ENCODE measurements at regions not wholly inside any gene's neighbourhood (a gene's known extent, or its start where the extent isn't known, plus 50 kb on each side); places are given as distances from the start of the nearest gene placed in this dataset.
"Not testable (repeated sequence)": the region's sequence is repeated elsewhere in the genome, so short reads cannot be mapped to it uniquely, and the experiment has no call there.

DNA sequence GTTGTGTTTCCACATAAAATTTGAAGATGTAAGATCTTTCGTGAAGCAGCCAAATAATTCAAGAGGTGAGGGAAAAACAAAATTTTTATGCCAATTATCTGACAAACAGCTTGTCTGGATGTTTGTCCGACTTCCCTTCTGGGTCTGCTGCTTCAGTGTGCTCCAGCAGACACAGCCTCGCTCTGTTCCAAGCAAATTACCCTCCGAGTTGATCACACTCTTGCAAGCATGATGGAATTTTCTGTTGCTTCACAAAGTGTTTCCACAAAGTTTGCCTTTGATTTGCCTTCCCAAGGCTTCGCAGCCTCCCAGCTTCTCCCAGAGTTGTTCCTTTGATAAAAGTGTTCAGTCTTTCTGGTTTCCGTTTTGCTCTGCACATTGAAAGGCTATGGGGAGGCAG lies 78.4 kb upstream of the SEZ6L start:
- no peak overlapping the region for H3K27ac ChIP-seq (ENCODE audit: low read depth in 1 of 2, low read length in 2 of 2)
- DNase-seq (ENCODE audit: low spot score): no peak
- H3K9me3 ChIP-seq (ENCODE audit: control insufficient read depth in 4 of 4, low read length in 3 of 4): no peaks in the 10 kb centered on the region
- H3K9ac ChIP-seq (ENCODE audit: low read depth in 1 of 2, low read length in 2 of 2): no peak overlapping the region
- no peak overlapping the region for H3K4me3 ChIP-seq (ENCODE audit: low read depth in 1 of 3, low read length in 3 of 3)
- TF ChIP-seq, protein P1, sequence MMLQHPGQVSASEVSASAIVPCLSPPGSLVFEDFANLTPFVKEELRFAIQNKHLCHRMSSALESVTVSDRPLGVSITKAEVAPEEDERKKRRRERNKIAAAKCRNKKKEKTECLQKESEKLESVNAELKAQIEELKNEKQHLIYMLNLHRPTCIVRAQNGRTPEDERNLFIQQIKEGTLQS (IDR thresholded peaks at IDR 0.05): no peak
- TF ChIP-seq GABPA (IDR thresholded peaks at IDR 0.05 in 1 of 2, conservative IDR thresholded peaks at IDR 0.05 in 1 of 2): no peak
- no peak for TF ChIP-seq RXRA (IDR thresholded peaks at IDR 0.05)
- TF ChIP-seq, protein P2, sequence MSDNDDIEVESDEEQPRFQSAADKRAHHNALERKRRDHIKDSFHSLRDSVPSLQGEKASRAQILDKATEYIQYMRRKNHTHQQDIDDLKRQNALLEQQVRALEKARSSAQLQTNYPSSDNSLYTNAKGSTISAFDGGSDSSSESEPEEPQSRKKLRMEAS (IDR thresholded peaks at IDR 0.05): no peak
- TF ChIP-seq HNF4A (conservative IDR thresholded peaks at IDR 0.05): no peak
- TF ChIP-seq EGR1 (IDR thresholded peaks at IDR 0.05; ENCODE audit: low read depth in 2 of 2): no peak
- no peak for TF ChIP-seq FOXA2 (IDR thresholded peaks at IDR 0.05)
- TF ChIP-seq JUND (IDR thresholded peaks at IDR 0.05): no peak
- no peak for TF ChIP-seq HNF4G (IDR thresholded peaks at IDR 0.05)
- TF ChIP-seq YY1 (IDR thresholded peaks at IDR 0.05): no peak
- no peak for TF ChIP-seq TAF1 (conservative IDR thresholded peaks at IDR 0.05)
- TF ChIP-seq SP1 (IDR thresholded peaks at IDR 0.05): no peak
- TF ChIP-seq, protein P3, sequence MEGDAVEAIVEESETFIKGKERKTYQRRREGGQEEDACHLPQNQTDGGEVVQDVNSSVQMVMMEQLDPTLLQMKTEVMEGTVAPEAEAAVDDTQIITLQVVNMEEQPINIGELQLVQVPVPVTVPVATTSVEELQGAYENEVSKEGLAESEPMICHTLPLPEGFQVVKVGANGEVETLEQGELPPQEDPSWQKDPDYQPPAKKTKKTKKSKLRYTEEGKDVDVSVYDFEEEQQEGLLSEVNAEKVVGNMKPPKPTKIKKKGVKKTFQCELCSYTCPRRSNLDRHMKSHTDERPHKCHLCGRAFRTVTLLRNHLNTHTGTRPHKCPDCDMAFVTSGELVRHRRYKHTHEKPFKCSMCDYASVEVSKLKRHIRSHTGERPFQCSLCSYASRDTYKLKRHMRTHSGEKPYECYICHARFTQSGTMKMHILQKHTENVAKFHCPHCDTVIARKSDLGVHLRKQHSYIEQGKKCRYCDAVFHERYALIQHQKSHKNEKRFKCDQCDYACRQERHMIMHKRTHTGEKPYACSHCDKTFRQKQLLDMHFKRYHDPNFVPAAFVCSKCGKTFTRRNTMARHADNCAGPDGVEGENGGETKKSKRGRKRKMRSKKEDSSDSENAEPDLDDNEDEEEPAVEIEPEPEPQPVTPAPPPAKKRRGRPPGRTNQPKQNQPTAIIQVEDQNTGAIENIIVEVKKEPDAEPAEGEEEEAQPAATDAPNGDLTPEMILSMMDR (IDR thresholded peaks at IDR 0.05; ENCODE audit: low read depth, low read length, missing input control): no peak
- TF ChIP-seq NR2F2 (IDR thresholded peaks at IDR 0.05): no peak
- no peaks in the 10 kb centered on the region for H3K36me3 ChIP-seq (ENCODE audit: control insufficient read depth in 4 of 4, insufficient read depth in 3 of 4, low read depth in 1 of 4, low read length in 3 of 4)
- peaks cover 0 to 3% (median 0%) of the 10 kb centered on the region in 4 donors for H3K27me3 ChIP-seq (ENCODE audit: control insufficient read depth in 4 of 4, insufficient read depth in 4 of 4, low read length in 3 of 4)
- H3K4me1 ChIP-seq (ENCODE audit: control insufficient read depth in 4 of 4, insufficient read depth in 4 of 4, low read length in 3 of 4): no peaks in the 10 kb centered on the region
- WGBS: 63% methylated on average over 6 of the region's 6 CpGs

DNA sequence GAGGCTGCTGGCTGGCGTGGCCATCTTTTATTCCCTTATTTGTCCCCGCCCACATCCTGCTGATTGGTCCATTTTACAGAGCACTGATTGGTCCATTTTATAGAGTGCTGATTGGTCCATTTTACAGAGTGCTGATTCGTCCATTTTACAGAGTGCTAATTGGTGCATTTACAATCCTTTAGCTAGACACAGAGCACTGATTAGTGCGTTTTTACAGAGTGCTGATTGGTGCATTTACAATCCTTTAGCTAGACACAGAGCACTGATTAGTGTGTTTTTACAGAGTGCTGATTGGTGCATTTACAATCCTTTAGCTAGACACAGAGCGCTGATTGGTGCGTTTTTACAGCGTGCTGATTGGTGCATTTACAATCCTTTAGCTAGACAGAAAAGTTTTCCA lies 74.8 kb upstream of the SEZ6L start:
- not testable (repeated sequence) for H3K27ac ChIP-seq (ENCODE audit: low read depth in 1 of 2, low read length in 2 of 2); H3K4me1 ChIP-seq (ENCODE audit: control insufficient read depth in 4 of 4, insufficient read depth in 4 of 4, low read length in 3 of 4); H3K4me3 ChIP-seq (ENCODE audit: low read depth in 1 of 3, low read length in 3 of 3); H3K27me3 ChIP-seq (ENCODE audit: control insufficient read depth in 4 of 4, insufficient read depth in 4 of 4, low read length in 3 of 4); DNase-seq (ENCODE audit: low spot score); H3K9ac ChIP-seq (ENCODE audit: low read depth in 1 of 2, low read length in 2 of 2); H3K36me3 ChIP-seq (ENCODE audit: control insufficient read depth in 4 of 4, insufficient read depth in 3 of 4, low read depth in 1 of 4, low read length in 3 of 4); H3K9me3 ChIP-seq (ENCODE audit: control insufficient read depth in 4 of 4, low read length in 3 of 4)
- WGBS: 84% methylated on average over 7 of the region's 7 CpGs

DNA sequence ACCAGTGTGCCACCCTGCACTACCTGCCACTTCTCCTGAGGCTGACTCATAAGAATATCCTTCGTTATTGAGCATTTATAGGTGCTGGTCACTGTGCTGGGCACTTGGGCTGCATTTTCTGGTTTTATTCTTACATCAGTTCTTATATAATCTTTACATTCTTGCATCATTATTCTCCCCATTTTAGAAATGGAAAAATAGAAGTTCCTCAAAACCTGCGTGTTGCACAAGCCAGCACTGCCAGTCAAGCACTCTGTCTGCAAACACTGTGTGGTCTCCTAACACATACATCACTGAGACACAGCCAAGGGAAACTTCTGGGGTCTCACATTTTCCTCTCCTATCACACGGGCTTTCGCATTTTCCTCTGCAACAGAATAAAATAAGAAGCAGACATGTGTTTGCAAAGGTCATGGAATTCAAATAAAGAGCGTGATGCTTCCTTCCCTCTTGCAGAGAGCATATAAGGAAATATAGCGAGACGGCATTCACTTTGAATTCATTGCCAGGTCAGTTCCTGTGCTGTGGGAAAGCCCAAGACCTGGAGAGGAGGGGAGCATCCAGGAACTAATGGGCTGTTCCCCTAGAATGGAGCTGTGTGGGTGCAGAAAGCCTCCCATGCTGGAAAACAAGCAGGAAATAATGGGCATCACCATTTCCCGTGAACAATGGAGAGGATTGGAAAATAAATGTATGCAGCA lies 73.9 kb upstream of the SEZ6L start:
- no peaks in the 10 kb centered on the region for H3K9me3 ChIP-seq (ENCODE audit: control insufficient read depth in 4 of 4, low read length in 3 of 4)
- WGBS: 64% methylated on average over 8 of the region's 8 CpGs
- peaks cover 0 to 6% (median 0%) of the 10 kb centered on the region in 4 donors for H3K27me3 ChIP-seq (ENCODE audit: control insufficient read depth in 4 of 4, insufficient read depth in 4 of 4, low read length in 3 of 4)
- TF ChIP-seq JUND (IDR thresholded peaks at IDR 0.05) (no peak), TAF1 (conservative IDR thresholded peaks at IDR 0.05) (no peak), RXRA (IDR thresholded peaks at IDR 0.05) (no peak), NR2F2 (IDR thresholded peaks at IDR 0.05) (no peak), HNF4A (conservative IDR thresholded peaks at IDR 0.05) (no peak), FOXA1 (IDR thresholded peaks at IDR 0.05) (no peak), EGR1 (IDR thresholded peaks at IDR 0.05; ENCODE audit: low read depth in 2 of 2) (no peak), RAD21 (IDR thresholded peaks at IDR 0.05) (no peak), SP1 (IDR thresholded peaks at IDR 0.05) (no peak), GABPA (IDR thresholded peaks at IDR 0.05 in 1 of 2, conservative IDR thresholded peaks at IDR 0.05 in 1 of 2) (no peak), HNF4G (IDR thresholded peaks at IDR 0.05) (no peak), YY1 (IDR thresholded peaks at IDR 0.05) (no peak)
- TF ChIP-seq, protein P1 (IDR thresholded peaks at IDR 0.05): no peak
- TF ChIP-seq, protein P3 (IDR thresholded peaks at IDR 0.05; ENCODE audit: low read depth, low read length, missing input control): no peak
- TF ChIP-seq, protein P4, sequence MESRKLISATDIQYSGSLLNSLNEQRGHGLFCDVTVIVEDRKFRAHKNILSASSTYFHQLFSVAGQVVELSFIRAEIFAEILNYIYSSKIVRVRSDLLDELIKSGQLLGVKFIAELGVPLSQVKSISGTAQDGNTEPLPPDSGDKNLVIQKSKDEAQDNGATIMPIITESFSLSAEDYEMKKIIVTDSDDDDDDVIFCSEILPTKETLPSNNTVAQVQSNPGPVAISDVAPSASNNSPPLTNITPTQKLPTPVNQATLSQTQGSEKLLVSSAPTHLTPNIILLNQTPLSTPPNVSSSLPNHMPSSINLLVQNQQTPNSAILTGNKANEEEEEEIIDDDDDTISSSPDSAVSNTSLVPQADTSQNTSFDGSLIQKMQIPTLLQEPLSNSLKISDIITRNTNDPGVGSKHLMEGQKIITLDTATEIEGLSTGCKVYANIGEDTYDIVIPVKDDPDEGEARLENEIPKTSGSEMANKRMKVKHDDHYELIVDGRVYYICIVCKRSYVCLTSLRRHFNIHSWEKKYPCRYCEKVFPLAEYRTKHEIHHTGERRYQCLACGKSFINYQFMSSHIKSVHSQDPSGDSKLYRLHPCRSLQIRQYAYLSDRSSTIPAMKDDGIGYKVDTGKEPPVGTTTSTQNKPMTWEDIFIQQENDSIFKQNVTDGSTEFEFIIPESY (IDR thresholded peaks at IDR 0.05): no peak
- no peaks in the 10 kb centered on the region for H3K36me3 ChIP-seq (ENCODE audit: control insufficient read depth in 4 of 4, insufficient read depth in 3 of 4, low read depth in 1 of 4, low read length in 3 of 4)
- H3K4me1 ChIP-seq (ENCODE audit: control insufficient read depth in 4 of 4, insufficient read depth in 4 of 4, low read length in 3 of 4): no peaks in the 10 kb centered on the region
- H3K9ac ChIP-seq (ENCODE audit: low read depth in 1 of 2, low read length in 2 of 2): no peak overlapping the region
- H3K27ac ChIP-seq (ENCODE audit: low read depth in 1 of 2, low read length in 2 of 2): no peak overlapping the region
- H3K4me3 ChIP-seq (ENCODE audit: low read depth in 1 of 3, low read length in 3 of 3): no peak overlapping the region
- no peak for DNase-seq (ENCODE audit: low spot score)

All from liver (tissue), 8 donors.